DMS153 treated with DMSO at 0.1 percent for 48 hours (cell line): ENCODE measurements at regions not wholly inside any gene's neighbourhood (a gene's known extent, or its start where the extent isn't known, plus 50 kb on each side); places are given as distances from the start of the nearest gene placed in this dataset.

Source experiments
- DNase-seq: peaks from one replicate; lab custom pipeline; 2025; ENCODE audit not compliant: unreplicated experiment; lab: John Stamatoyannopoulos, UW

DNA sequence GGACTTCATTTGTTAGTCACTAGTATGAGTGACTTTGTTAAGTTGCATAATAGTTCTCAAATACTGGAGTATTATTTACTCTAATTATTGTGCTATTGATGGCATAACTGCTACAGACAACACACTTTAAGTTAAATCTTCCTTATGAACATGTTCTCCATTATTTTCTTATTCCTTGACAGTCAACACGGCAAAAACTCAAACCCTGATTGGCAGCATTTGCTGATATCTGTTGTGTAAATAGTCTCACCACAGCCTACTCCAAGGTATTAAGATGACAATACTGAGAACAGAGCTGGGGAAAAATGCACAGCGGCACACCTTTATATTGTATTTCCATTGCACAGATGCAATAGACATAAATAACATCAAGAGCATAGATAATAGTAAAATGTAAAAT, 568.0 kb upstream of the AADAT start:
- DNase-seq: no peak

DNA sequence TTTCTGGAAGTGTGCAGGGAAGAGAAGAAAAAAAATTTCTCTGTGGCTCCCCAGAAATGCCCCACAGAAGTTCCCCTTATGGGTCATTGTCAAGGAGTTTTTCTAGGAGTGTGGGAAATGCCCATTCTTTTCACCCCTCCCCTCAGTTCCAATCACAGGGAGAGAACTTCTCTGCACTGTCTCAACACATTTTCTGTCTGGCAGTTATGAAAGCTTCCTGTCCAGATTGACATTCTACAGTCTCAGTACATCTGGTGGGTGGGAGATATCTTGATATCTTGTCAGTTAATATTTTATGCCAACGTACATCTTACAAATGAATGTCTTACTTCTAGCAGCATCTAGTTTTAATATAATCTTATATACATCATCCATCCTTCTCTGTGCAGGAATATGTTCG, 566.8 kb upstream of the AADAT start:
- DNase-seq: no peak

DNA sequence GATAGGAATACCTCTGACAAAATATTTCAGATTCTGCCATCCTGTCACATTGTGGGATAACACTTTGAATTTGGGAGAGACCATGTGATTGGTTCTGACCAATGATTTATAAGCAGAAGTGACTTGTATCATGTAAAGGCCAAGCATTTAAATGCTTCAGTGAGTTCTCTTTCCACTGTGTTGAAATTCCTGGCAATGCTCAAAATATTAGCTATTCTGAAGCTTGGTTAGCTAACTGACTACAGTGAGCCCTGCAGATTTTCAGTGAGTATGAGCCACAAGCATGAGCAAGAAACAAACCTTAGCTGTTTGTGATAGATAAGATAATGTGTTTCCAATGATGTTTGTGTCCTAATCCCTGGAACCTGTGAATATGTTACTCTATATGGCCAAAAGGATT, 562.8 kb upstream of the AADAT start:
- no peak for DNase-seq

DNA sequence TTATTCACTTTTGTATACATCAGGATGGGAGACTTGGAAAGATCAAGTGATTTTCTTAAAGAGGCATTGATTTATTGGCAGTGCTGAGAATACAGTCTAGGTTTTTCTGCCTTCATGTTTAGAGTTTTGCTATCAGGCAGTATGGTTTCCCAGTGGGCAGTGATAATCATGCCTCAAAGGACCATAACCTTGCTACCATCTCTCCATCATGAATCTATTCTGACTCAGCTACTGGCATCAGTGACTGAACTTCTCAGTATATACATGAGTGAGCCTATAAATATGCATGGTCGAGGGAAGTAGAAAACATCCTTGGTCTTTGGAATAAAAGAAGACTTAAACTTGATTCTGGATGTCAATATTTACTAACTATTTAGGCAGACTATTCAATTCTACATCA, 562.0 kb upstream of the AADAT start:
- DNase-seq: no peak

DNA sequence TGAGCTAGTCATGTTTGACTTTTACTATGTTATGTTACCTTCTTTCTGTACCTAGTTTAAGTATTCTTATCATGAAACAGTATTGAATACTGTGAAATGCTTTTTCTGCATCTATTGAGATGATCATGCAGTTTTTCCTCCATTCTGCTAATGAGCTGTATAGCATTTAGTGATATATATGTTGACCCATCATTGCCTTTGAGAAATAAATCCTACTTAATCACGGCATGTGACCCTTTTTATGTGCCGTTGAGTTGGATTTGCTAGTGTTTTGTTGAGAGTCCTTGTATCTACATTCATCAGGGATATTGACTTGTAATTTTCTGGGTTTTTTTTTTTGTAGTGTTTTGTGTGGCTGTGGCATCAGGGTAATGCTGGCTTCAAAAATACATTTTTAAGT, 537.7 kb upstream of the AADAT start:
- DNase-seq: no peak

GRCh38 chr4:170623899-170624298, 534.1 kb upstream of the AADAT start:
- DNase-seq: no peak

DNA sequence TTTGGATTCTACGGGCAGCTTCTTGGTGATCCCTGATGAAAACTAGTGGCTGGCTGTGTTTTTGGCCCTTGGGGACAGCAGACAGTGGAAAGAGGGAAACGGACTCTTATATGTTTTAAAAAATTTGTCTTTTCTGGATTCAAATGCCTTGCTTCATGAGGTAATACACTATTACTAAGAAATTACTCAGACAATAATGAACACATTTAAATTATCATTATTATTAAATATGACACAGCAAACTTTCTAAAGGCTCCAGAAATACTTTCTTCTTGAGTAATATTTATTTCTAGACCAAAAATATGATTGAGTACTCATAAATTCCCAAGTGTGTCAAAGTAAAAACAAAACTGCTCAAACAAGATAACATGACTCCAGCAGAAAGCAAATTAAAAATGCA, 520.7 kb upstream of the AADAT start:
- no peak for DNase-seq

DNA sequence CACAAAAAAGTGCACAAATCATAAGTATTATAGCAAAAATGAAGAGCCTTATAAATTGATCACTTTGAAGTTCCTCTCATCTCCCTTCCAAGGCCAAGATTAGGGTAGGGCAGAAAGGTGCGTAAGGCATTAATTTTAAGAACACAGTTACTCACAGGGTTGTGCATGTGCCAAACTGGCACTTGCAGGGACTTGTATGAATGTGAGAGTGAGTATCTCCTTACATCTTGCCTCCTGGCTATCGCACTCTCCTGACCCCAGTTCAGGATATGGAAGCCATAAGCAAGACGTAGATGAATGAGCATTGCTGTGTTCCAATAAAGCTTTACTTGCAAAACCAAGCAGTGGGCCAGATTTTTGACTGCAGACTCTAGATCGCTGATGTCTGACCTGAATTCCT, 510.1 kb upstream of the AADAT start:
- no peak for DNase-seq

DNA sequence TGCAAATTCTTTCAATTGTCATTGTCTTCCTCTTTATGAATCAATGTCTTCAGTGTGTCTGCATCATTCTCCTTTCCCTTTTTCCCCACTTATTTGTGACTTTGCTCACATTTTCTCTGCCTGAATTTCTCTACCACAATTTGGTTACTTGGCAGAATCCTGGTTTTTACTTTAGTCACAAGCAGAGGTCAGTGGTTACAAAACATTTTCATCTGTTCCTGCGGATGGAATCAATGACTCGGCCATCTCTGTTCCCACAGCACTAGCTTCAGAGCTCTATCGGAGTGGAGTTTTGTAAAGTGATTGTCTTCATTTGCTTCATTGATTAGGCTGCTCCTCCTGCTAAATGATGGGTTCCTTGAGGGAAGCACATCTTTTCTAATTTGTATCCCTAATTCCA, 501.3 kb upstream of the AADAT start:
- no peak for DNase-seq

GRCh38 chr4:170589597-170590191, 499.9 kb upstream of the AADAT start:
- peak; percentile 26 for DNase-seq

GRCh38 chr4:170581969-170582368, 492.2 kb upstream of the AADAT start:
- DNase-seq: no peak

DNA sequence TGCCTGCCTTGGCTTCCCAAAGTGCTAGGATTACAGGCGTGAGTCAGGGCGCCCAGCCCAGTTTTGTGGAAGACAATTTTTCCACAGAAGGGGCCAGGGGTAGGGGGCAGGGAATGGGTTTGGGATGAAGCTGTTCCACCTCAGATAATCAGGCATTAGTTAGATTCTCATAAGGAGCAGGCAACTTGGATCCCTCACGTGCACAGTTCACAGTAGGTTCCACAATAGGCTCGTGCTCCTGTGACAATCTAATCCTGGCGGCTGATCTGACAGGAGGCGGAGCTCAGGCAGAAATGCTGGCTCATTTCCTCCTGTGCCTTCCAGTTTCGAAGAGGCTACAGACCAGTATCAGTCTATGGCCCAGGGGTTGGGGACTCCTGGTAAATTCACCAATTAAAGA, 491.6 kb upstream of the AADAT start:
- DNase-seq: no peak

DNA sequence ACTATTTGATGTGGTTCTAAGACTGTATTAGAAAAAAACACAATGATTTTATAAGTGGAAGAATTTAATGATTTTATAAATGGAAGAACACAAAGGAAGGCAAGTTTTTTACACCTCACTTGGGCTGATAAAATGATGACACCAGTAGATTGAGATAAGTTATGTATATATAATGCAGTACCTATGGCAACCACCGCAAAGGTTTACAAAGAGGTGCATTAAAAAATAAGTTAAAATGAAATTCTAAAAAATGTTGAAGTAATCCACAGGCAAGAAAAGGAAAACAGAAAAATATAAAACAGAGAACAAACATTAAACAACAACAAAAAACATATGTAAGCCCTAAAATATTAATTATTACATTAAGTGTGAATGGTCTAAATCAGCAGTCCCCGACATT, 490.9 kb upstream of the AADAT start:
- no peak for DNase-seq

- DNase-seq: no peak
These were observed 449.2 kb upstream of the AADAT start for GRCh38 chr4:170538821-170539473.

- DNase-seq: no peak
These were observed 440.3 kb upstream of the AADAT start for GRCh38 chr4:170529748-170530722.

DNA sequence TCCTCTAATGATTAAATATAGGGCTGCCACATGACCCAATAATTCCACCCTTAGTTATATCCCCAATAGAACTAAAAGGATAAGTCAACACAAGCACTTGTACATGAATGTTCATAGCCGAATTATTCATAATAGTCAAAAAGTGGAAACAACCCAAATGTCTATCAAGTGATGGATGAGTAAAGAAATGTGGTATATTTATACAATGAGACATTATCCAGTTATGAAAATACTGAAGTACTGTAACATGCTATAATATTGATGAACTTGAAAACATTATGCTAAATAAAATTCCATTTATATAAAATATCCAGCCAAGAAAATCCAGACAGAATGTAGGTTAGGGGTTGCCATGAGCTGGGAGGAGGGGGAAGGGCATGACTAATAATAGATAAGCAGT, 436.7 kb upstream of the AADAT start:
- DNase-seq: no peak

DNA sequence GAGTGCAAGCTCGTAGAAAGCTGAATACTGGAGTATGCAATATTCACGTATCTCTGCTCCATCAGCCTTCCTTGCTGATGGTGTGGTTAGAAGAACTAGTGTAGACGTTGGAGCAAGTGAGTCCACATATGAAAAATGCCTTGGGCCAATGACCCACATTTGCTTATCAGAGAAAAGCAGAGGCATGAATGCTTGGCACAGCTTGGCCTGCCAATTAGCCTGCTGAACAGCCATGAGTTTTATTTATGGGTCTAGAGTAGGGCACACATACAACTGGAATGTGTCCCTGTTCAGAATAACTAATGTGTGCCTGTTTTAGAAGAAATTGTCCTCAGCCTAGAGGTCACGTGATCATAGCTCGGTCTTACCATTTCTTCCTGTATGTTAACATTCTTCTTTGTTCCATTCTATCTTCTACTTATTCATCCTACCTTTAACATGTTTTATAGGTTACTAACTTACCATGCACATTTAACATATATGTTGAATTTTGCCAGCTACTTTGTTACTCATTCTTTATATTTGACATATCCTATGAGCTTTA, 432.7 kb upstream of the AADAT start:
- no peak for DNase-seq

DNA sequence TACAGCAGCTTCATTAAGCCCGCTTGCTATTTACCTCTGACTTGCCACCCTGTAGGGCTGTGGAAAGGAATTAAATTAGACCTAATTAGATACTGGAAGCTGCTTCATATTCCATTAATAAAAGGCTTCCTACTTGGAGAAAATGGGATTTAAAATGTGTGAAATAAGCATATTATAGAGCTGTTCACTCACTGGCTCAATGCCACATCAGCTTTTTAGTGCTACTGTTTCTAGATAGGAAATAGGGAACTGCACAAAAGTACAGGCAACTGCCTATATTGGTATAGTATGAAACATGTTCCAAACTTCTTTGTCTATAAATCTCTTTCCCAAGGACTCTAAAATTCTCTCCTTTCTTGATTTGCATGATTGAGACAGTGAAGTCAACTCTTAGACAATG, 407.9 kb upstream of the AADAT start:
- DNase-seq: no peak

DNA sequence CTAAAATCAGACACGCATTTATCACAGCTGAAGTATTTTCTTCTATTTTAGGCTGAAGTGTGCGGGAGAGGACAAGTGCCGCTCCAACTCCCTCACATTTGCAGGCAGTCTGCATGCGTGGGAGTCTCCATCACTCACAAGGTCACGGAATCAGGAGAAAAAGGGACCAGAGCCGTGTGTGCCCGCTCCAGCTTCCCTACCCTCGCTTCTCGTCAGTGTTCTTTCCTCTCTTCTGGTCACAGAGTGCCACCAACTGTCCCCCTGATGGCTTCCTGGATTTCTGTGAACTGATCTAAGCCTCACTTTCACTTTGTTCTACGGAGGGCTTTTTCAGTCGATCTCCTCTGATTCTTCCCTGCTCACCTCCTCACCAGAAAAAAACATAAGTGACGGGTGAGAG, 407.4 kb upstream of the AADAT start:
- no peak for DNase-seq

GRCh38 chr4:170491981-170492380, 402.2 kb upstream of the AADAT start:
- no peak for DNase-seq

DNA sequence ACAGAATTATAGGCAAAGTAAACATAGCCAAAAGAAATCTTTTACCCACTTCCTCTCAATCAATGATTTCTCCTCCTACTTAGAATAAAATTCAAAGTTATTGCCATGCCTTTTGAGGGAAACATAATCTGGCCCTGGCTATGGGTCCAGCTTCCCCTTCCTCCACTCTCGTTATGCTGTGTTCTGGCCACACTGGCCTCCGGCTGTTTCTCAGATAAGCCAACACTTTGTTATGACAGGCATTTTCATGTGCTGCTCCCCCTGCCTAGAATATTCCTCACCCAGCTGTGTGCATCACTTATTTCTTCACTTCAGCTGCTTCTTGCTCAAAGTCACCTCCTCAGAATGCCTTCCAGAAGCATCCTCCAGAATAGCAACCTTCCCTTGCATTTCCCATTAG, 386.6 kb upstream of the AADAT start:
- no peak for DNase-seq

- no peak for DNase-seq
These were observed 375.7 kb upstream of the AADAT start for GRCh38 chr4:170465429-170465828.
